ENCODE measurements at regions not wholly inside any gene's neighbourhood (a gene's known extent, or its start where the extent isn't known, plus 50 kb on each side); places are given as distances from the start of the nearest gene placed in this dataset.

- no peak for TF ChIP-seq POLR2A (IDR thresholded peaks at IDR 0.05)
- TF ChIP-seq CTCF (IDR thresholded peaks at IDR 0.05) = no peak
- no peak overlapping the region for H3K27ac ChIP-seq
- H3K4me3 ChIP-seq = no peak overlapping the region
- WGBS, 2 donors = 84% methylated on average over 5 of the region's 17 CpGs; no CpG with 5 or more reads in 1 of the 2 donors
- peaks cover 0 to 51% (median 0%) of the 10 kb centered on the region in 4 donors for H3K27me3 ChIP-seq
- no peak for DNase-seq
- no peaks in the 10 kb centered on the region for H3K9me3 ChIP-seq
- intact Hi-C loops (cut with DNase I) = no loop called here
- no peaks in the 10 kb centered on the region for H3K4me1 ChIP-seq
- H3K36me3 ChIP-seq = no peaks in the 10 kb centered on the region
These were observed 1196.8 kb downstream of the BRD1 start for GRCh38 chr22:48630848-48631247.

- no peak for TF ChIP-seq POLR2A (IDR thresholded peaks at IDR 0.05)
- no peak for TF ChIP-seq CTCF (IDR thresholded peaks at IDR 0.05)
- intact Hi-C loops (cut with DNase I) = no loop called here
- Histone ChIP-seq H3K9me3 (no peaks in the 10 kb centered on the region), H3K27ac (no peak overlapping the region), H3K27me3 (peaks cover 0 to 47% (median 0%) of the 10 kb centered on the region in 4 donors), H3K4me1 (no peaks in the 10 kb centered on the region), H3K36me3 (no peaks in the 10 kb centered on the region), H3K4me3 (no peak overlapping the region)
- WGBS, 2 donors = 65 to 73% methylated on average over 2 of the region's 19 CpGs
- no peak for DNase-seq
These were observed 1197.3 kb downstream of the BRD1 start for GRCh38 chr22:48630433-48630754.

- intact Hi-C loops (cut with DNase I) = no loop called here
- 60 to 70% methylated on average over 1 to 9 of the region's 21 CpGs for WGBS, 2 donors
- TF ChIP-seq CTCF (IDR thresholded peaks at IDR 0.05) = no peak
- TF ChIP-seq POLR2A (IDR thresholded peaks at IDR 0.05) = no peak
- no peaks in the 10 kb centered on the region for H3K4me1 ChIP-seq
- DNase-seq = no peak
- no peak overlapping the region for H3K27ac ChIP-seq
- H3K27me3 ChIP-seq = peaks cover 0 to 42% (median 0%) of the 10 kb centered on the region in 4 donors
- H3K9me3 ChIP-seq = no peaks in the 10 kb centered on the region
- no peak overlapping the region for H3K4me3 ChIP-seq
- H3K36me3 ChIP-seq = no peaks in the 10 kb centered on the region
These were observed 1197.8 kb downstream of the BRD1 start for GRCh38 chr22:48629631-48630432.

- DNase-seq = no peak
- intact Hi-C loops (cut with DNase I) = no loop called here
- 63 to 77% methylated on average over 10 of the region's 23 CpGs for WGBS, 2 donors
These were observed 1198.7 kb downstream of the BRD1 start for GRCh38 chr22:48628891-48629543.

GRCh38 chr22:48627966-48628365, 1199.7 kb downstream of the BRD1 start:
- TF ChIP-seq POLR2A (IDR thresholded peaks at IDR 0.05) = no peak
- no peak for TF ChIP-seq CTCF (IDR thresholded peaks at IDR 0.05)
- Histone ChIP-seq H3K4me1 (no peaks in the 10 kb centered on the region), H3K27me3 (peaks cover 0 to 42% (median 0%) of the 10 kb centered on the region in 4 donors), H3K36me3 (no peaks in the 10 kb centered on the region), H3K27ac (no peak overlapping the region), H3K9me3 (no peaks in the 10 kb centered on the region), H3K4me3 (no peak overlapping the region)
- intact Hi-C loops (cut with DNase I) = no loop called here
- no peak for DNase-seq
- 80 to 81% methylated on average over 3 to 7 of the region's 12 CpGs for WGBS, 2 donors

More at GRCh38 chr22:48628891-48629543, 1198.7 kb downstream of the BRD1 start:
- Histone ChIP-seq H3K4me3 (no peak overlapping the region), H3K27ac (no peak overlapping the region), H3K36me3 (no peaks in the 10 kb centered on the region), H3K27me3 (peaks cover 0 to 42% (median 0%) of the 10 kb centered on the region in 4 donors), H3K9me3 (no peaks in the 10 kb centered on the region), H3K4me1 (no peaks in the 10 kb centered on the region)
- no peak for TF ChIP-seq POLR2A (IDR thresholded peaks at IDR 0.05)

Data from esophagus squamous epithelium (tissue), 5 donors.